ENCODE measurements at regions not wholly inside any gene's neighbourhood (a gene's known extent, or its start where the extent isn't known, plus 50 kb on each side); places are given as distances from the start of the nearest gene placed in this dataset.

GRCh38 chr3:79871656-79872055 is 103.9 kb upstream of the ROBO1 start:
- Mint-ChIP-seq H3K9me3 (ENCODE audit: unreplicated experiment) (no peaks in the 10 kb centered on the region), H3K4me1 (ENCODE audit: unreplicated experiment) (no peaks in the 10 kb centered on the region), H3K4me3 (ENCODE audit: unreplicated experiment) (no peak overlapping the region), H3K36me3 (ENCODE audit: low read depth, unreplicated experiment) (no peaks in the 10 kb centered on the region), H3K27me3 (ENCODE audit: unreplicated experiment) (peaks cover 1% of the 10 kb centered on the region), H3K27ac (ENCODE audit: unreplicated experiment) (no peak overlapping the region)
- DNase-seq (ENCODE audit: low spot score): no peak
- no peak for TF ChIP-seq CTCF (IDR thresholded peaks at IDR 0.05; ENCODE audit: unreplicated experiment)

- H3K27me3 Mint-ChIP-seq (ENCODE audit: unreplicated experiment): peaks cover 1% of the 10 kb centered on the region
- no peaks in the 10 kb centered on the region for H3K36me3 Mint-ChIP-seq (ENCODE audit: low read depth, unreplicated experiment)
- no peak overlapping the region for H3K27ac Mint-ChIP-seq (ENCODE audit: unreplicated experiment)
- no peak for TF ChIP-seq CTCF (IDR thresholded peaks at IDR 0.05; ENCODE audit: unreplicated experiment)
- no peaks in the 10 kb centered on the region for H3K9me3 Mint-ChIP-seq (ENCODE audit: unreplicated experiment)
- H3K4me3 Mint-ChIP-seq (ENCODE audit: unreplicated experiment): no peak overlapping the region
- DNase-seq (ENCODE audit: low spot score): no peak
- no peaks in the 10 kb centered on the region for H3K4me1 Mint-ChIP-seq (ENCODE audit: unreplicated experiment)
These were observed 102.5 kb upstream of the ROBO1 start for GRCh38 chr3:79870313-79870620.

- TF ChIP-seq CTCF (IDR thresholded peaks at IDR 0.05; ENCODE audit: unreplicated experiment): no peak
- H3K27me3 Mint-ChIP-seq (ENCODE audit: unreplicated experiment): peaks cover 1% of the 10 kb centered on the region
- H3K27ac Mint-ChIP-seq (ENCODE audit: unreplicated experiment): no peak overlapping the region
- no peaks in the 10 kb centered on the region for H3K9me3 Mint-ChIP-seq (ENCODE audit: unreplicated experiment)
- H3K36me3 Mint-ChIP-seq (ENCODE audit: low read depth, unreplicated experiment): no peaks in the 10 kb centered on the region
- H3K4me1 Mint-ChIP-seq (ENCODE audit: unreplicated experiment): no peaks in the 10 kb centered on the region
- no peak overlapping the region for H3K4me3 Mint-ChIP-seq (ENCODE audit: unreplicated experiment)
- no peak for DNase-seq (ENCODE audit: low spot score)
These were observed 101.9 kb upstream of the ROBO1 start for GRCh38 chr3:79869461-79870312.

GRCh38 chr3:79866162-79866561 is 98.4 kb upstream of the ROBO1 start:
- no peaks in the 10 kb centered on the region for H3K9me3 Mint-ChIP-seq (ENCODE audit: unreplicated experiment)
- H3K36me3 Mint-ChIP-seq (ENCODE audit: low read depth, unreplicated experiment): no peaks in the 10 kb centered on the region
- no peak for DNase-seq (ENCODE audit: low spot score)
- H3K4me1 Mint-ChIP-seq (ENCODE audit: unreplicated experiment): no peaks in the 10 kb centered on the region
- H3K27ac Mint-ChIP-seq (ENCODE audit: unreplicated experiment): no peak overlapping the region
- peaks cover 1% of the 10 kb centered on the region for H3K27me3 Mint-ChIP-seq (ENCODE audit: unreplicated experiment)
- TF ChIP-seq CTCF (IDR thresholded peaks at IDR 0.05; ENCODE audit: unreplicated experiment): no peak
- no peak overlapping the region for H3K4me3 Mint-ChIP-seq (ENCODE audit: unreplicated experiment)

- no peak for DNase-seq (ENCODE audit: low spot score)
- Mint-ChIP-seq H3K36me3 (ENCODE audit: low read depth, unreplicated experiment) (no peaks in the 10 kb centered on the region), H3K27me3 (ENCODE audit: unreplicated experiment) (peaks cover 1% of the 10 kb centered on the region), H3K27ac (ENCODE audit: unreplicated experiment) (no peak overlapping the region), H3K4me1 (ENCODE audit: unreplicated experiment) (no peaks in the 10 kb centered on the region), H3K4me3 (ENCODE audit: unreplicated experiment) (no peak overlapping the region), H3K9me3 (ENCODE audit: unreplicated experiment) (no peaks in the 10 kb centered on the region)
- TF ChIP-seq CTCF (IDR thresholded peaks at IDR 0.05; ENCODE audit: unreplicated experiment): no peak
These were observed 96.3 kb upstream of the ROBO1 start for GRCh38 chr3:79864077-79864476.

Measured in endothelial cell (in vitro differentiated cells).